Occipital lobe (tissue), 1 donor: ENCODE measurements at regions not wholly inside any gene's neighbourhood (a gene's known extent, or its start where the extent isn't known, plus 50 kb on each side); places are given as distances from the start of the nearest gene placed in this dataset.
A peak's percentile ranks its signal among the peaks of the same experiment; 100 is the strongest.
"Not testable (repeated sequence)": the region's sequence is repeated elsewhere in the genome, so short reads cannot be mapped to it uniquely, and the experiment has no call there.

Experiments used
- DNase-seq: peaks from one replicate; lab custom pipeline; 2025; lab: John Stamatoyannopoulos, UW

DNA sequence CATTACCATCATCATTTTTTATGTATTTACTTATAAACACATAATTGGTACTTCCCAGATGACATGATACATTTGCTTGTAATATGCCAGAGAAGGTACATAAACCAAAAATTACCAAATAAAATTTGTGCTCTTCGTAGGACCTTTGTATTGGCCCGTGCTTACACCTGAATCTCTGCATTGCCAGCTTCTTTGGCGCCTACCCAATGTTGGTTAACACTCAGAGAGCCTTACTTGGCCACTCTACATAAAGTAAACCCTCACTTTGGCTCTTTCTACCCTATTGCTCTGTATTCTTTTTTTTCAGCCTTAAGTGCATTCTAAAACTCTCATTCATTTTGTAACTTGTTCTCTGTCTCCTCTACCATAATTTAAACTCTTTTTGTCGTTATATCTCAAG is 148.1 kb upstream of the ZNF608 start:
- DNase-seq, result no peak

DNA sequence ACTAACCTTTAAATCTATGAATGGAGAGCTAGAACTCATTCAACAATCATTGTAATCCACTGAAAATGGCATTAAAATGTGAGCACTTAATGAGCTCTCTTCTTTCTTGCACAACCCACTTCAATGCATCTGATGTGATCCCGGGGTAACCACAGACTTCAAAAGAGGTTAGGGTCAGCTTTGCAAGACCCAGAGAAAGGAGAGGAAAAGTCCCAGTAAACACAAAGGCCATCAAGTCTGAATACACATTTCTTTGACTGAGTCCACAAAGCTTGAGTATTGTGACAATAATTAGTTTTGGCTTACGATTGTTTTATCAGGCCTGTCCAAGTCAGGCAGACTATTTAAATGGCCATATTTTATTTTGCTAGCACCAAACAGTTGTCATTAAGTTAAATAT is 148.8 kb upstream of the ZNF608 start:
- DNase-seq, result no peak

DNA sequence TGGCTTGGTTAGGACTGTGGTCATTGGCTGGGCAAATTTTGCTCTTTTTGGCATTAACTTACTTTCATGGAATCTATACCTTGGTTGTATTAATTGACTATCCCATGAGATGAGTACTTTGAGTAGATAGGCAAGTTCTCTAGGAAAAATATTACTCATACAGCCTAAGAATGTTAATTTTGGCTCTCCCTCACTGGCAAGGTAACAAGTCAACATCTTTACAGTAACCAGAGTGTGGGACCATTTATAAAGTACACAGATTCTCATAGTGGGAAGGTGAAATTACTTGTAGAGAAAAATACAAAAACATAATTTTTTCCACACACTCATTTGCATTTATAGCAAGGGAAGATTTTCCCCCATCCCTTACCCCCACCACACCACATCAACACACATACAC is 154.6 kb upstream of the ZNF608 start:
- DNase-seq, result no peak

DNA sequence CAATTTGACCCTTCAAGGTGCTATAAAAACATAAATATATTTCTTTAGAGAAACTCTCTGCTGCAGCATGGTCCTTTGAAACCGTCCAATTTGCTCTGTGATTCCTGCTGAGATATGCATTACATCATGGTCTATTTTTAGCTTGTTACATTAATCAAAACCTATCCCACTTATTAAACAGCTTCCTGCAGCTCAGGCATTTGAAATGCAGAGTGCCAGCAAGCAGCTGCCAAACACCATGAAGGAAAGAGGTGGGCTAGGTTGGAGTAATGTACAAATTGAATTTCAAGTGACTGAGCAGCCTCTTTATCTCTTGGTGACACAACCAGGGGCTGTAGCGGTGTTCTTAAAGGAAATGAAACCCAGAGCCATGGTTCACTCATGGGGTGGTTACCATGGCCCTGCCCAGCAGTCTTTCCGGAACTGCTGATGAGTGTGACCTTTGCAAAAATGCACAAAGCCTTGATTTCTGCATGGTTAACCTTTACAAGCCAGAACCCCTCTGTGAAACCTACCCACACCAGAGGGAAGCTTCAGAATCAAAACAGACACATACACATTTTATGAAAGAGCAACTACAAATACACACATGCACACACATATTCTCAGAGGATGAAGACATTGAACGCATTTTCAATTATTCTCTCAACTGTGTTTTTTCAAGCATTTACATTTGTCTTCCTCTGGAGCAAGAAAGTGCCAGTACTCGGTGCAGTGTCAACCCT is 155.8 kb upstream of the ZNF608 start:
- DNase-seq, result no peak

DNA sequence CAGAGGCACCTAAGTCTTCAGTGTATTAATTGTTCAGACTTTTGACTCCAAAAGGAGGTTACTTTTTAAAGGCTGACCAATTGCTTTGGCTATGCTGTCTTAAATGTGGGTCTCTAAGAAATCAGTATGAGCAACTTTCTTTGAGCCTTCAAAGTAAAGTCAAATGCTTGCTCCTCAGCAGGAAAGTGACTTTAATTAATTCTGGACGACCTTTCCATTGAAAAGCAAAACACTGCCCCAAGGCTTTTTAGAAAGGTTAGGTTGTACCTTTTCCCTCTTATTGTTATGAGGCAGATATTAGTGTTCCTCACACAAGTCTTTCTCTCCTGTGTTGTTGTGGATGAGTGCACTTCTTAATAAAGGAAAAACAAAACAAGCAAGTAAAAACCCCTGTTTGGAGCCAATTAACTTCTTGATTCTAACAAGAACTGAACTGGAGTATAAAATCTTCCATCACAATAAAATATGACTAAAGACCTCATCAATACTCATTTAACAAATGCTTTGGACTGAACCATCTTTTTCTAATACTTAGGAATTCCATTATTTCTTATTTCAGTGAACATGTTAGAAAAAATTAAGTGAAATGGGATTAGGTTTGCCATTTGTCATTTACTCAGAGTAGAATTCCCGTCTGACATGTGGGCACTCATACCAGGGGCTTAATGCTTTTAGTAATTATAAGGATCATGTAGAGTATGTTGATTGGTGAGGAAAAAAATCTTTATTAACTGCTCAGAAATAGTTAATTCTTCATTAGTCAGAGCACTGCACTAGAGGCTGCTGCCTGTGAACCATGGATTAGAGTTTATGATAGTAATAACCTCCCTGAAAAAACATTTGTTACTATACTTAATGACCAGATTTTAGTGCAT is 159.1 kb upstream of the ZNF608 start:
- DNase-seq, result no peak

DNA sequence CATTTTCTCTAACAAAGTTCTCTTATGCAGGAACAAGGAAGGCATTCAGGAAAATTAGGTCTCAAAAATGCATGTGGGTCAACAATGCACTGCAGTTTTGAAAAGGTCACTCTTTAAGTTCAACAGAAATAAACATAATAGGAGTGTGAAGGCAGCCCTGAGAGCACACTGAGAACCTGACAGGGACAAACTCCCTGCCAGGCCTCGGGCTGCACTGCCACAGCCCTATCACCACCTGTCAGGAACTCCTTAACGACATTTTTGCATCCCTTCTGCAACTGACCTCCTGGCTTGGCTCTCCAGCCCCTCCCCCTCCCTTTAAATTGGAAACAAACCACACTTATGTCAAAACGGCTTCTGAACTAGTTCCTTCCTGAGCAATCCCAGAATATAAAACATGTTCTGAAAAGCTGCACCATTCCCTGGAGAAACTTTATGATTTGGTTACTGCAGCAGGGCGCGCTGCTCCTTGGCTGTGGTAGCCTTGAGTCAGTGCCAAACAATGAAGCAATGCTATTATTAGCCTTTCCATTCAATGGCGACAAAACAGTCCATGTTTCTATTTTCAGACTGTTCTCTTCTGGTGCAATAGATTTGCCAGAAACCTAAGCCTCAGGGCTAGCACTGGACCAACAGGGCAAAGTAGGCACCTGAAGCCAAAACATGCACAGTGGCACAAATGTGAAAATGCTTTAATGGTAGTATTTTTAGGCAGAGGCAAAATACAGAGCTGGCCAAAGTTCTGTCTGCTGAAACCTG is 160.1 kb upstream of the ZNF608 start:
- peak; percentile 29 for DNase-seq

DNA sequence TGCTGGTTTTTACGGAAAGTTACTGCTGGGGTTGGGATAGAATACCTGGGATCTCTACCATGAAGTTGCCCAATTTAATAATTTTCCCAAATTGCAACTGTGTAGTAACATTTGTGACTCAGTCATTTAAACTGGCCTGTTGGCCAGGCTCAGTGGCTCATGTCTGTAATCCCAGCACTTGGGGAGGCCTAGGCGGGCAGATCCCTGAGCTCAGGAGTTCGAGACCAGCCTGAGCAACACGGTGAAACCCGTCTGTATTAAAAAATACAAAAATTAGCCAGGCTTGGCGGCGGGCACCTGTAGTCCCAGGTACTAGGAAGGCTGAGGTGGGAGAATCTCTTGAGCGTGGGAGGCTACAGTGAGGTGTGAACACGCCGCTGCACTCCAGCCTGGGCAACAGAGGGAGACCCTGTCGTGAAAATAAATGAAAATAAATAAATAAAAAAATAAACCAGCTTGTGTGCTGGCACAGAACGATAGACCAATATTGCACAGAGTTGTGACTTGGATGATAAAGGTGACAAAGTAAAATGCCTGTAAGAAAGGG is 160.7 kb upstream of the ZNF608 start:
- no peak for DNase-seq

DNA sequence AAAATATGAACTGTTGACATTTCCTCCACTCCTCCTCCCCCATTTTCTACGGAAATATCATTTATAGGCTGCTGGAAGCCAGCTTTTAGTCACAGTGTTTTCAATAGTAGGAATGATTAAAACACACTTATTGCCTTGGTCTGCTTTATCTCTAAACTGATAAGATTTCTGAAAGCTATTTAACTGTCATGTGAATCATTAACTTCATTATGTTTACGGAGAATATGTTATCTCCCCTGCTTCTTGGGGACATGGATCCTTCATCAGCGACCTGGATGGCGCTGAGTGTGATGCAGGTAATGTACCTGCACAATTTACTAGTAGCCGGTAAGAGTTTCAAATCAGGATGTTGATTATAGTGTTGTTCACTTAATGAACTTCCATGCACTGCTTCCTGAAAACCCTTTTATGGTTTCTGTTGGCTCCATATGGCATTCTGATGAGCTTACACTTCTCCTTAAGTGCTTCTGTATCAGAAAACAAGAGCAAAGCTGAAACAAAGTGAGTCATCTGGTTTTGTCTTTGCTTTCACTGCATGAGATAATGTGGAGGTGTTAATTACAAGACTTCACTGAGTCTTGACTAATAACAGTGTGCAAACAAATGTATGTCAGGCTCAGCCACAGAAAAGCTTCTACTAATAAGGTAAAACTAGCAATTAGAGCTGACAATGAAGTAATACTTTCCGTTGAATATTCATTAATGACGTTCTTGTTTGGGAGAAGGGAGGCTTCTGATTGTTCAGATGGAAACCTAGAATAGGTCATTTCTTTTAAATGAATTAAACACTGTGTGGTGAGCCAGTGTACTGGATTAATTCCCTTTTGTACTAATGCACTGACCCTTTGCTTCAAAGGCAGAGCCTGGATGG is 162.4 kb upstream of the ZNF608 start:
- DNase-seq, result no peak

DNA sequence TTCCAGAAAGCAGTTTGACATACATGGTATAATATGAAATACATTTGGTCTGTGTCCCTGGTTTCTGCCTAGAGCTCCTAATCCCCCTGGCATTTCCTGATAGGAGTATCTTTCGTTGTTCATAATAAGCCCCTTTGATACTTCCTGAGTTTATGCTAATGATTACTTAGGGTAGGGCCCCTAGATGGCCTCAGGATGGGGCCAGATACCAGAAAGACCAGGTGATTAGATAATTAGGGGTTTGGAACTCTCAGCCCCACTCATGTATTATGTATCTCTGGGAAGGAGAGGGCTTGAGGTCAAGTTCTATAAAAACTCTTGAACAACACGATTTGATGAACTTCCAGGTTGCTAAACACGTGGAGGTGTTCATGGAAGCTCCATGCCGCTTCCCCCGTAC is 163.3 kb upstream of the ZNF608 start:
- DNase-seq, result no peak

DNA sequence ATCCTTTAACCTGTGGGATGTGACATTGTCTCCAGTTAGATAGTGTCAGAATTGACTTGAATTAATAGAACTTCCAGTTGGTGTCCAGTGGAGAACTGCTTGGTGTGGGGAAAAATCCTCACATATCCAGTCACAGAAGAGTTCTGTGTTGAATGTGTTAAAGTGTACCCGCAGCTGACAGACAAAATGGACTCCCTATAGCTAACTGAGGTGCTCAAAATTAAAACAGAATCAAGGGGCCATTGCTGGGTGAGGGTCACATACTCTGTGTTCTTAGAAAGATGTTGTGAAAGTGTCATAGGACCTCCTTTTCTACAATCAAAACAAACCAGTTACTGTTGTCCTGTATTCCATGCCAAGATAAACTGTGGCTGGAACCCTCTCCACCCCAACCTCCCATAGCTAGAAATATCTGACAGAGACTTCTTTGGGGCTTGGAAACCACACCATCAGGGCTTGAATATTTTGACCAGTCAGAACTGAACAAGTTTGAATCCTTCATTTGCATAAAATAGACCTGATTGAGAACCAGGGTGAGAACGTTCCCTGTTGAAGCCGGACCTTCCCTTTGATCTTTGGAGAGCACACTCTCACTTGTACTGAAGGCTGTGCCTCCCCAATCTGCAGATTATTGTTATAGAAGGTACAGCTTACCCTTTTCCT is 164.0 kb upstream of the ZNF608 start:
- DNase-seq, result no peak

DNA sequence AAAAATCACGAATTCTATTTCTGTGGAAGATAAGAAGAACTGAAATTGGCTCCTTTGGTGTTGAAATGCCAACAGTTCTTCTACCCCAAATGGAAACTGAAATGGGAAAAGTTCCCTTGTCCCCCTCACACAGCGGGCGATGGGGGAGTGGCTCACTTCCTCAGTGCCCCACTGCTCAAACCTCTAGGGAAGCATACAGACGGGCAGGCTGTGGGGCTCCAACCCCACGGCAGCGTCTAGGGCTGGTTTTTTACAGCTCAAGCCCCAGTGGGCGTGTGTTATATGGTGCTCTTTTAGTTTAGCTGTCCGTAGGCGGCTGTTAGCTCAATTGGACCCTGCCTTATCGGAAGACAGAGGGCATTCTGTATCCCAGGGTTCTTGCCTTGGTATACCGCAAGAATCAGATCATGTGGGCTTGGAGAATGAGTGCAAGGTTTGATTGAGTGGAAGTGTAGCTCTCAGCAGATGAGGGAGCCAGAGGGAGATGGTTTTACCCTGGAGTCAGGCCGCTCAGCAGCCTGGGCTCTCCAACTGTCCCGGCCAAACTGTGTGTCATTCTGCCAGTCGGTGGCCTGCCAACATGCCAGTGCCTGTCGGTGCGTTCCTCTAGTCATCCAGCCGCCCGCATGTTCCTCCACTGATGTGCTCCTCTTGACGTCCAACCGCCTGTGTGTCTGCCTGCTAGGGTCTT is 166.3 kb upstream of the ZNF608 start:
- DNase-seq, result no peak

DNA sequence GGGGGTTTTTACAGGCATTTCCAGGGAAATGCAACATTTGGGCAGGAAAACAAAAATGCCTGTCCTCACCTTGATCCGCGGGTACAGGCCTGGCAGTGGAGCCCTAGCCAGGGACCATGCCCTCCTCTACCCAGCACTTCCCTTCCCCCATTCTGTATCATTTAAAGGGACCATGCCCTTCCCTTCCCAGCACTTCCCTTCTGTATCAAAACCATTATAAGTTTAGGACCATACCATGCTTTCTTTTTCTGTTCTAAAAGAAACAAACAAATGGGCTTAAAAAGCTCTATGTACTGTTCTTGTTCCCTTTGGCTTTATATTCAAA is 166.9 kb upstream of the ZNF608 start:
- no peak for DNase-seq

DNA sequence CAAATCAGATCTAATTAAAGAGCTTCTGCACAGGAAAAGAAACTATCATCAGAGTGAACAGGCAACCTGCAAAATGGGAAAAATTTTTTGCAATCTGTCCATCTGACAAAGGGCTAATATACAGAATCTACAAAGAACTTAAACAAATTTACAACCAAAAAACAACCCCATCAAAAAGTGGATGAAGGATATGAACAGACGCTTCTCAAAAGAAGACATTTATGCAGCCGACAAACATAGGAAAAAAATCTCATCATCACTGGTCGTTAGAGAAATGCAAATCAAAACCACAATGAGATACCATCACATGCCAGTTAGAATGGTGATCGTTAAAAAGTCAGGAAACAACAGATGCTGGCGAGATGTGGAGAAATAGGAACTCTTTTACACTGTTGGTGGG is 169.9 kb upstream of the ZNF608 start:
- DNase-seq, result not testable (repeated sequence)

DNA sequence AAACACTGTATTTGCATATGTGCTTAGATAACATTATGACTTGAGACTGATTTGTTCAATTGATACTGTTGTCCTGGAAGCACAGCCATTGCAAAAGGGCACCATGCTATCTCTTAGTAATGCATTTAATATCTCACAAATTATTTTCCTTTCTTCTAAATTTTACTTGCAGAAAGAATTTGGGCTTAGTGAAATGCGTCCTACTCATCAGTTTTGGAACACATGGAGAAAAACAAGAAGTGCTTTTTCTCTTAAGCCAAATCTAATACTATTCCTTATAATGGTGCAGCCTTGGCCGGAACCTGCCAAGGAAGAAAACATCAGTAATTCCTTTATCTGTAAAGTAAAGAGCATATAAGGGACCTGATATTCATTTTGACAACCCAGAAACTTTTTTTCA is 172.2 kb upstream of the ZNF608 start:
- no peak for DNase-seq

DNA sequence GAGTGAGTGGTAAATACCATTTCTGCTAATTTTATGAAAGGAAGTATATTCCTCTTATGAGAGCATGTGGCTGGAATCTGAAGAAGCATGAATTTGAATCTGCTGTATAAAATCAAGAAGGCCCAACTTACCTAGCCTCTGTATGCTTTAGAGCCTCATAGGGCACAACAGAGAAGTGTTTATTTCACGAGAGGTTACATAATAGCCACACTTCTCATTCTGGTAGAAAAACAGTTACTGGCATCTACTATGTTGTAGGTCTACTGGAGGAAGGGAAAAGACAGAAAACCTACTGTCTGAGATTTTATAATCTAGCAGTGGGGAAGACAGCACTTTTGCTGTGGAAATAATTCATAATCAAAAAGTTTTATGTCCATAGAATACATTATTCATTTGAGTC is 172.6 kb upstream of the ZNF608 start:
- no peak for DNase-seq

DNA sequence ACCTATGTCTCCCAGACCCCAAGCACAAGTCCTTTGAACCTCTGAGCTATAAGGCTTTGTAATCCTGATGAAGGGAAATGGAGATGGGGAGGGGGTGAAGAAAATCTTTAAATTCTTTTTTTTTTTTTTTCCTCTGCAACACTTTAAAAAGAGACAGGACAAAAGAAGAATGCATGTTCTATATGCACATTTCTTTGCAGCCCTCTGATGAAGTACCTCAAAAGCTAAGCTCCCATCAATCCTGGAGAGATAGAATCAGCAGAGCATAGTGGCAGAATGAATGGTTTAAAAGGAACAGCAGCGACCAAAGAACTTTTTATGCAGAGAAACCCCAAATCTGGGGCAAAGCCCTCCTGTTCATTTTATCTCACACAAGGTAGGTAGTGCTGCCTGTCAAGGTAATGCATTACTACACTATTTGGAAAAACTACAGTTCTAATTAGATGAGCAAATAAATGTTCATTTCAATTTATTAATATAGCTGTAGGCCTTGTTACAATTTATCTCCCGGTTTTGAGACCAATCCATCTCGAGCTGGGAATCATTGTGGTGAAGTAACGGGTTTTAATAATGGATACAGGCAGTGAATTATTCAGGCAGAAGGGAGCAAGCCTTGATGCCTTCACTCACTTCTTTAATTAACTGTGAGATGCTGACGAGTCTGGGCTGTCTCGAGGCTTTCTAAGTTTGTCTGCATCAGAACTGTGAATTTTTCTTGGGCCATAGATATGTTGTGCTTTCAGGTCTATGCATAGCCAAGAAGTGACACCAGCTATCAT is 173.5 kb upstream of the ZNF608 start:
- DNase-seq, result no peak

DNA sequence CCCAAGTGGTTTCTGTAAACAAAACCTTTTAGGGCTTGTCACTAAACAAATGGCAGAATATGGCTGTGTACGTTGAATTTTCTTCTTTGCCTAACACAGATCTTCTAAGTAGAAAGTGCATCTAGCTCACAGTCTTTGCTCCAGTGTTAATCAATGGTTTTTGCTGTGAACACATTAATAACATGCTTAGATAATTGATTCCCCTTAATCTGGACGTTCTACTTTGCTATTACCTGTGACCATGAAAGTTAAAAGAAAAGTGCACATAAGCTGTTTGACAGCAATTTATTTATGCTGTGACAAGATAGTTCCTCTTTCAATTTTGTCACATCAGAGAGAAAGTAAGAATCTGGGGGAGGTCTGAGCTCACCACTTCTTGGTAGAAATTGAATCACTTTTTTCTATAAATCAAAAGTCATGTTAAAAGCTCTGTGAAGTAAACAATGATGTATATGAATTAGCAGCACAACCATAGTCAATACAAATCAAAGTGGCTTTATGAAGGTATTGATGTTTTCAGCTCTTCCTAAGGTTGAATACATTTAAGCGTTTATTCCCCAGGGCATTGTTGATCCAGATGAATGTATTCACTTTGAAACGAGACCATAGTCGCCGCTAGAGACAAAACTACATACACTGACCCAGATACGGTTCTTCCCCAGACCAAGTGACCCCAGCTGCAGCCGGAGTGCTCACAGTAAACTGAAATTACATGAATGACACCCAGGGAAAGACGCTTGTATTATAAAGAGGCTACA is 174.6 kb upstream of the ZNF608 start:
- no peak for DNase-seq

DNA sequence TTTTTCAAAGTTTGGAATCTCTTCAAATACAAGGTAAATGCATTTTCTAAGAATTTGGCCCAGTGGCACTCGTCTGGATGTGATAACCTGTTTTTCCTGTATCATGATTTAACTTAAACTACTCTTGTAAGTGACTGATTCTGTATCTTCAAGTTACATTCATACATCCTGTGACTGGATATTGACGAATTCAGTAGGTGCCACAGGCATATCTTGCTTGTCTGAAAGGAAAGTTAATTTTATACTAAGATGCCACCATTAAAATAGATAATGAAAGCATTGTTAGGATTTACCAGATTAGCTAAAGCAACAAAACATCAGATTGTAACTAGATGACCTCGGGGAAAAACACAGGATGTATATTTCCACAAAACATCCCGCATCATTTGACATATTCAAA is 175.3 kb upstream of the ZNF608 start:
- DNase-seq, result no peak
